ENCODE measurements at regions not wholly inside any gene's neighbourhood (a gene's known extent, or its start where the extent isn't known, plus 50 kb on each side); places are given as distances from the start of the nearest gene placed in this dataset.
"Not testable (repeated sequence)": the region's sequence is repeated elsewhere in the genome, so short reads cannot be mapped to it uniquely, and the experiment has no call there.

DNA sequence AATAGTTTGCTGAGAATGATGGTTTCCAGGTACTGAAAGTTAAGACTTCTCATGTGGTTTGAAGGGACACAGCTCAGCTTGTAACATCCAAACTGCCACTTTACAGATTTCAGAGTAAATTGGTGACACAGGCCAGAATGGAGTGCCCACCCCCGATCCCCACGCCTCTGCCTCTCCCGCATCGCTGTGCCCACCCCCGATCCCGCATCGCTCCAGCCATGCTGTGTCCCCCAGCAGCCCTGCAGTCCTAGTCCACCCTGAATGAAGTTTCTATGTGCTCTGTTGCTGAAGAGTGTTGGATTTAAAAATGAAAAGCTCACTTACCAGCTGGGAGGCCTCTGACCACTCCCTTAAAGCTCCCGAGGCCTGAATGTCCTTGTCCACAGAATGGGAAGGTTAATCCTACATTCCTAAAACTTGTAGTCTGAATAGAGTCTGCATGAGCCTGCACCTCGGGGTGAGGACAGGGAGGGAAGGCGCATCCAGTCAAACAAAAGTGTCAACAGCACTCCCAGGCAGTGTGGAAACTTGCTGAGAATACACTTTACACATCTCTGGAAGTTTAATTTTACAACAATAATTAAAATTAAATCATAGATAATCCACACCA, 176.4 kb upstream of the ID2 start:
- no peak for DNase-seq

DNA sequence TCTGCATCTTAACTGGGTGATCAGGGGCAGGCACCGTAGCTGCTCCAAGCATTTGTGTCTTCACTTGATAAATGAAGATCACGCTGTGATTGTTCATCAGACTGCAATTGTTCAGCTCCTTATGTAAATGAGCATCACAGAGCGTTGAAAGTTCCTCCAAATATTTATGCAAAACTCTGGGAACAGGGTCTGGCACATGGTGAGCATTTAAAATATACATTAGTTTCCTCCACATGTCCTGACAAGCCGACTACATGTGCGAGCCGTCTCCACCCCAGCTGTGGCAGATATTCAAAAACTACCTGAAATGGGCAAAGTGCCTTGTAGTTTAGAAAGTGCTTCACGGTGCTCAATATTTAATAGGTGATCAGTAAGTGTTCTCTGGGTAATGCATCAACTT, 175.1 kb upstream of the ID2 start:
- no peak for DNase-seq

DNA sequence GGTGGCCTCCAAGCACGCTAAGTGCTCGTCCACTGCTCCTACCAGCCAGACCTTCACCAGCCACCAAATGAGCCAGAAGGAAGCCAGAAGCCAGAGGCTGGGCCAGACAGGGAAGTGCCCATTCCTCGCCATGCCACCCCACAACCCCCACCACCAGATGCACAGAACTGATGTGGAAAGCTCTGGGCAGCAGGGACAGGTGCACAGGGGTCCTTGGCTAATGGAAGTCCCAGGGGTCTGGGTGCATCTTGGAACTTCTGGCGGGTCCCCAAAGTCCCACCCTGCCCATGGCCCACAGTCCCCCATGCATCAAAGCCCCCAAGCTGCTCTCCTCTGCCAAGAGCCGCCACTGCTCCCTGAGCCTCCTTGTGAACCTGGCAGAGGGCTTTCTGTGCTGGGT, 173.1 kb upstream of the ID2 start:
- no peak for DNase-seq

DNA sequence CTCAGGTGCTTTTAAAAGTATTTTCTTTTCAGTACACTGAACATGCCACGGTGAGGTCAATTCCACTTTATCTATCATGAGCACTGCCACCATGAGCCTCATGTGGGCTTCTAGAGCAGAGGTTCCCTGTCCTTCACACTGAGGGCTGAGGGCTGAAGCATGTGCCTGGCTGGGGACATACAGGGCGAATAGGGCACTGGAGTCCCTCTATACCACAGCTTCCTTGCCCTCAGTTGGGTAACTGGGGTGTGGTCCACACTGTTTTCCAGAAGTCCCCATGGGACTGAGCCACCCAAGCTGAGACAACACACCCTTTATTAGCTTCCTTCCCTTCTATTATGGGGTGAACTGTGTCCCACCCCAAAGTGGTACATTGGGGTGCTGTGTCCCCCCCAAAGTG, 172.2 kb upstream of the ID2 start:
- DNase-seq: no peak

DNA sequence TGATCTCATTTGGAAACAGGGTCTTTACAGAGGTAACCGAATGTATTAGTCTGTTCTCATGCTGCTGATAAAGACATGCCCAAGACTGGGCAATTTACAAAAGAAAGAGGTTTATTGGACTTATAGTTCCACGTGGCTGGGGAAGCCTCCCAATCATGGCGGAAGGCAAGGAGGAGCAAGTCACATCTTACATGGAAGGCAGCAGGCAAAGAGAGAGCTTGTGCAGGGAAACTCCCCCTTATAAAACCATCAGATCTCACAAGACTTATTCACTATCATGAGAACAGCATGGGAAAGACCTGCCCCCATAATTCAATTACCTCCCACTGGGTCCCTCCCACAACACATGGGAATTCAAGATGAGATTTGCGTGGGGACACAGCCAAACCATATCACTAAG, 171.8 kb upstream of the ID2 start:
- DNase-seq: not testable (repeated sequence)

DNA sequence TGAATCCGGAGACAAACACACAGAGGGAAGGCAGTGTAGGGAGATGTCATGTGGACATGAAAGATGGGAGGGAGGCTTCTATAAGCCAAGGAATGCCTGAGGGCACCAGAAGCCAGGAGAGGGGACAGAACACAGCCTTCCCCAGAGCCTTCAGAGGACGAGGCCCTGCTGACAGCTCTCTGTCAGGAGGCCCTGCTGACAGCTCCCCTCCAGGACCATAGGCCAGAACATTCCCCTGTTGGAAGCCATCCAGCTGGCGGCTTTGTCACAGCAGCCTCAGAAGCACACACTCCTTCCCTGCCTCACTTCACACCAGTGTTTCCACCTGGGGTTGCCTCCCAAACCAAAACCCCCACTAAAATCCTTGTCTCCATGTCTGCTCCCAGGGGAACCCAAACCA, 171.3 kb upstream of the ID2 start:
- DNase-seq: no peak

DNA sequence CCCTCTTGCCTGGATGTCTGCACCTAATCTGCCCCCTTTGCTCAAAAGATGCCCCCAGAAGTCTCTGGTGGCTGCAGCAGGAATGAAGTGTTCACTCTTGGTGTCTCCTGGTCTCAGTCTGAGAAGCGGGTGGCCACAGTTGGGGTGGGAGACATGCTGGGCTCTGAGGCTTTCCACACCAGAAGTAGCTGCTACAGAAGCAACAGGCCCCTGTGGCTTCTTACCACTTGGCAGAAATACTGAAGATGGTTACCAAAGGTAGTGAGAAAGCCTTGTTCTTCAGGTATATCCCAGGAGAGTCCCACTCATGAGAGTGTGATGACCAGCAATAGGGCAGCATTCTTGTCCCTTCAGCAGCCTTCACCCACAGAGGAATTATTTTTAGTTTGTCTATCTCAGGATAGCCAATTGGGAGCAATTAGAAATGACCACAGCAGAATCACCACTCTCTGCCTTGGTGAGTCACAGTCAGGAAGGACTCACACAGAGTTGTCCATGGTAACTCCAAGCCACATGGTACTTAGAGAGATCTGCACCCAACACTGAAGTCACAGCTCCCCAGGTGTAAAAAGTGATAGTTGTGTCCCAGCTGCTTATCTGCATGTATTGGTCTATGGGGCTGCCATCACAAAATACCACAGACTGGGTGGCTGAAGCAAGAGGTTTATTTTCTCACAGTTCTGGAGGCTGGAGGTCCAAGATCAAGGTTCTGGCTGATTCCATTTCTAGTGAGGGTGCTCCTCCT, 169.8 kb upstream of the ID2 start:
- no peak for DNase-seq

DNA sequence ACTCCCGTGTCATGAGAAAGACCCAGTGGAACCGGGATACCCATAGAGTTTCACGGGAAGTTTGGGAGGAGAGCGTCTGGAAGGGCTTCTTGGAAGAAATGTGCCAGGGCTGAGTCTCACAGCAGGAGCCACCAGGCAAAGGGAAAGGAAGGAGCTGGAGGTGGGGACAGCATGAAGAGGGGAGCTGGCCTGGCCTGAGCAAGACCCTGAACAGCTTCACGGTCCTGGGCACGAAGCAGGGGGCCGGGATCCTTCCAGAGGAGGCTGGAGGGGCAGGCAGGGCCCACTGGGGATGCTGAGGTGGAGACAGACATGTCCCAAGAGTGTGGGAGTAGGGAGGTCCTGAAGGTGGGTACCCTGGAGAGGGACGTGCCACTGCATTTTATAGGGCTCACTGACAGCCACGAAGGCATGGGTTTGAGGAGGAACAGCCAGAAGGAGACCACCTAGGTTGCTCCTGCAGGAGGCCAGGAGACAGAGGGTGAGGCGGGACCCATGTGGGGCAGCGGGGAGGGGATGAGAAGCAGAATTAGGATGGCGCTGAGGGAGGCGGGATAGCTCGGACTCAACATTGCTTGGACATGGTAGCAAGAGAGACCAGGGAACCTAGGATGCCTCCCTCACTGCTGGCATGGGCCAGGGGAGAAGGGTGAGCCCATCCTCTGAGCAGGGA, 168.1 kb upstream of the ID2 start:
- DNase-seq: no peak

DNA sequence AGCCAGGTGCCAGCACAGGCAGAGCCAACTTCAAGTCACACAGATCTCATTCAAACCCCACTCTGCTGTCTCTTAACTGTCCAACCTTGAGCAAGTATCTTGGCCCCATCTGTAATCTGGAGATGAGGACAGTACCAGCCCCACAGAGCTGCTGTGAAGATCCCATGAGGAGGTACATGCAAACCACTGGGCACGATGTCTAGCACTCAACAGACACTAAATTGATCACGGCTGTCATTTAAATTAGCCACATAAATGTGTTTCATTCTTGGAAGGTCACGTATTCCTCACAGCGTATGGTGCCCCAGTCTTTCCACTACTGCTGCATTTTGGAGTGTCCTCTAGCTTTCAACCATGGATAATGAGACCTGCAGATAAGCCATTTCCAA, 167.6 kb upstream of the ID2 start:
- no peak for DNase-seq

DNA sequence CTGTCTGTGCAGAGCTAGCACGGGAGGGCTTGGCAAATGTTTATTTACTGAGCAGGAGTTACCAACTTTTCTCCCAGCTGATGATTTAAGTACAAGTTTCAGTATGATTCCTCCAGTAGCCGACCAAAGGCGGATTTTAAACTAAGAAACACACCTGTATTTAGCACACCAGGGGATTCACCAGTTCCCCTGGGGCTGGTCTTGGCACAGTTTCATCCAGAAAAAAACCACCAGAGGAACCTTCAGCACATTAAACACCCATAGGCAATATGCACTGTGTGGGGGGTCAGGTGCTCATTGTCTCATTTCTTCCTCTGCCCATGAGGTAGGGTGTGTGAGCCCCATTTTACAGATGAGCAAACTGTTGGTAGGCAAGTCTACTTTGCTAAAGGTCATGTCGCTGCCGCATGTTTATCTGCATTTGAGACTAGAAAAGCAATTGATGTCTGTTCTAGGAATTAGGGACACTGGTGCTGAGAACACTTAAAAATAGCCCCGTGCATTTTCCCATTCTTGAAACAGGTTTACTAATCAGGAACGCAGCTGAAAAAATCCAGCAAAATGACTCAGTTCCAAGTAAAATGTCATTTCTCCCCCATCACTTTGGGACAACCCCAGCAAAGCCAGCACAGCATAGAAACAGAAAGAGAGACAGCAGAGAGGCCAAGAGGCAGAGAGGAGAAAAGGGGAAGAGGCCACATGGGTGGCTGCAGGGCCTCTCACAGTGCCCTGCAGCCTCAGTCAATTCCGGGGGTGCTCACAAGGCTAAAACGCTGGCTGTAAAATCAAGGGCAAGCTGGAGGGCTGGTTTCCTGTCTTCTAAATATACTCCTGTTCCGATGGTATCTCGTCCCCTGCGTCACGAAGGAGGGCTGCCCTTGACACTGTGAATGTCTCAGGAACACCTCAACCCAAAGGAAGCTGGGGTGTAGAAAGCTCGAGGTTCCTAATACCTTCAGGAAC, 166.8 kb upstream of the ID2 start:
- DNase-seq: peak; percentile 61

DNA sequence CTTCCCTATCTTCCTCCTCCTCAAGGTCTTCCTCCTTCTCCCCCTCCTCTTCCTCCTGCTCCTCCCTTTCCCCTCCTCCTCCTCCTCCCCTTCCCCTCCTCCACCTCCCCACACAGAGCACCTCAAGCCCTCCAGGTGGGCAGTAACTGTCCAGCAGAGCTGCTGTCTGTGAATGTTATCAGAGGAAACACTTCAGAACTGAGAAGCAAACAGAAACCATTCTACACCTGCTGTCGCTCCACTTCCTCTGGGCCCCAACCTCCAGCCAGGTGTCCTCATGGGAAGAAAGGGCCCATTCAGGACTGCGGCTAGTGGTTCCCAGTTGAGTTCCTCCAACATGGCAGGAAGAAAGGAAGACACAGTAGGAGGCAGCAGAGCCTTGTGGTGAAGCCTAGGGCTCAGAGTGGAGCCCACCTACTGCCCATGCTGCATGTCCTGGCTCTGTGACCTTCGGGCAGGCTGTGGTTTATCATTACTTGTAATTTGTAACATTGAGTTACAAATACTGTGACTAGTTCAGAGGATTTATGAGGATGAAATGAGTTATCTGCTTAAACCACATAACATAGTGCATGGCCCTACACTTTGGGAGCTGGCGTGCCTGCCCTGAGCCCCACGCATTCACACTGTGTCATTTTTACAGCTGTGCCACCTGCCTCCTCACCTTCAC, 165.9 kb upstream of the ID2 start:
- DNase-seq: no peak

DNA sequence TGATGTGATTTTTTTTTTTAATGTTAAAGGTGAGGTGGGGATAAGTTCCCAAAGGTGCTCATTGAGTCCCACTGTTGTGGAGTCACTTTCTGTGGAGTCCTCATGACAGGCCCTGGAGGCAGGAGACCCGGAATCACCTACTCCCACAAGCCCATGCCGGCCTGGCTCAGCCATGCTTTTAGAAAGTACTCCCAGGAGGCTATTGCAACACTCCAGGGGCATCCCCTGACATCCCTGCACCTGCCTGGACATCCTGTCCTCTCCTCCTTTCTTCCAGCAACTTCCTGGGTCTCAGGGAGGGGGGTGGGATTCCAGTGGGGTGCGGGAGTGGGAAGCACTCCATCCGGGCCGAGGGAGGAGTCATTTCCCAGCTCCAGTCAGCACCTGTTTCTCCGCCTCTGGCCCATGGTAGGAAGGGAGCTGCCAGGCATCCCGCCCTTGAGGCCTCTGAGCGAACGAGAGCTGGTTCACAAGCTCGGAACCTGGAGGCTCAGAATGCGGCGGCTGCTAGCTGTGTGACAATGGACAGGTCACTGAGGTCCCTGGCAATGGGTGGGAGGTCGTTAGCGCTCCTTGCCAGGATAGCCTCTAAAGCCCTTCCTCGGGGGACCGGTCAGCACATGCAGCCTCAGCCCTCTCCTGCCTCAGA, 163.9 kb upstream of the ID2 start:
- DNase-seq: no peak

DNA sequence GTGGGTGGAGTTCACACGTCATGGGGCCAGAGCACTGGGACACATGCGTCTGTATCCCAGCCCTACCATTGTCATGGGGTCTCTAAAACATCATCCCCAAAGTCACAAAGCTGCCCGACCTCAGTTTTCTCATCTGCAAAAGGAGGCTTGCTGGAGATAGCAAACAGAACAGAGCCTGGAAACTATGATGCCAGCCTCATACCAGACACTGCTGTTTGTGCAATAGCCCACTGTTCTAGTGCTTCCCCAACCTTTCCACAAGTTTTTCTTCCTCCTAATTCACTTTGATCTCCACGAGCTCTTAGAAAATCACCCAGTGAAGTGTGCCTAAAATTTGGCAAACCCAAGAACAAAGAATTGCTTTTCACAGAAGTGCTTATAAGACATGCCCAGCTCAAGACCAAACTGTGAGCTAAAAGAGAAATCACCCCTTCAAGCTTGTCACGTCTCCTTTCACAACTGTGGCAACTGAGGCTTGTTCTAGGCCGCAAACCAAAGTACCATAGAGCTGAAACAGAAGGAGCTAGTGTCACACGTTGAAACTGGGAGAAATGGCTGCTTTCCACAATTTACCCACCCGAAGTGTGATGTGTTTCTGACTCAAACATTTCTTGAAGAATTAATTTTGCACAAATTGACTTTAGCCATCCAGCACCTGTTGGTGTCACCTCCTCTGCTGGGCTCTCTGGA, 162.7 kb upstream of the ID2 start:
- no peak for DNase-seq

DNA sequence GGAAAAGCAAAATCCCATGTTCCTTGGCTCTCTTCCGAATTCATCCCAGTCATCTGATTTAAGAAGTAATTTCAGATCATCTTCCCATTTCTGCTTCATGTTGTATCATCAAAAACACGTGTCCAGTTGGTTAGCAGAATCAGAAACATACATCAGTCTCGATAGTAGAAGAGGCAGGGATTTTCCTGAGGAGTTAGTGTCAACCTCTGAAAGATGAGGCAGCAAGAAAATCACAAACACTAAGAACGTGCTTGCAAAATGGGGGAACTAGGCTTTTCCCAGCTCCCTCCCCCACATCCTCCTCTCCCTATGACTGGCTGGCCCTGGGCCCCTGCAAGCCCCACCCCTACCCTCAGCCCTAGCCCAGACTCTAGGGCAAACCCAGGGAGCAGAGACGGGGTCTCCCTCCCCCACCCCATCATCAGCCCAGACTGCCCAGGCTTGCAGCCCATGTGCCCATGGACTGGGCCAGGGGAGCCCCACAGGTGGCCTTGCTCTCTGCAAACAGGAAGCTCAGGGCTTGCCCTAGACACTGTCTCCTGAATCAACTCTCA, 161.0 kb upstream of the ID2 start:
- no peak for DNase-seq

DNA sequence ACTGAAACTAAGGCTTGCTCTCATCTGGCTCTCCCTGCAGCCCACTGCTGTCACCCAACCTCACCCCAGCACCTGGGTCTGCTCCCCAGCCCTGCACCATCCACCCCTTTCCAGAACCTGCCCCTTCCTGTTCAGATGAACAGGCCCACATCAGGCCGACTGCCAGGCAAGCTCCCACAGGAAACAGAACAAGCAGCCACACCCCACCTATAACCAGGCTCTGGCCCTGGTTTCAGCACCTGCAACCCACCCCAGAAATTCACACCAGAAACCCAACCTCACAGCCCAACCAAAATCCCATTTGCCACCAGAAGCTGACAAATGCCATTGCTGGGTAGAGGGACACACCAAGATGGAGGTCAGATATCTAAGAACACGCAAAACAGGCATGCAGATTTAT, 159.2 kb upstream of the ID2 start:
- no peak for DNase-seq

DNA sequence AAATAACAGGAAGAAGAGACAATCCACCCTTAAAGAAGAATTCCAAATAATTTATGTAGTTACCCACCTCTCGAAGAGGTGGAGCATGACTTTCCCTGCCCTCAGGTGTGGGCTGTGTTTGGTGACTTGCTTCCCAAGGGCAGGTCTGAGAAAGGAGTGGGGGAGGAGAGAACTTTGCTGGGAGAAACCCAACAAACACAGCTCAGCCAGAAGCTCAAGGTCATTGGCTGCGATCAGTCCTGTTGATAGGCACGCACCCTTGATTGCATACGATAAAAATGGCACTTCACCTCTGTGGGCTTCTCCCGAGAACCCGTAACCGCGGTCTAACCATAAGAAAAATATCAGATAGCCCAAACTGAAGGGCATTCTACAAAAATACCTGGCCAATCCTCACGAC, 157.5 kb upstream of the ID2 start:
- no peak for DNase-seq

DNA sequence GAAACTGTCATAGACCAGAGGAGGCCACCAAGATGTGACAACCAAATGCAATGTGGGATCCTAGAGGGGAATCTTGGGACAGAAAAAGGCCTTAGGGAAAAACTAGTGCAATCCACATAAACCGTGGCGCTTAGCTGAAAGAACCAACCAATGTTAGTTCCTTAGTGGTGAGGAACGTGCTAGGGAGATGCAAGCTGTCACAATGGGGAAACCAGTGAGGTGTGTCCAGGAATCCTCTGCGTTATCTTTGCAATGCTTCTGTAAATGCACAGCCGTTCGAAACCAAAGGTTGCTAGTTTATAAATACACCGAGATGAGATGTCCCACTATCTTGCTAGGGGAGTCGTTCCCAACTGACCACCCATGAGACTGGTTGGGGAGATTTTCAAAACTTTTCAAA, 157.0 kb upstream of the ID2 start:
- no peak for DNase-seq

DNA sequence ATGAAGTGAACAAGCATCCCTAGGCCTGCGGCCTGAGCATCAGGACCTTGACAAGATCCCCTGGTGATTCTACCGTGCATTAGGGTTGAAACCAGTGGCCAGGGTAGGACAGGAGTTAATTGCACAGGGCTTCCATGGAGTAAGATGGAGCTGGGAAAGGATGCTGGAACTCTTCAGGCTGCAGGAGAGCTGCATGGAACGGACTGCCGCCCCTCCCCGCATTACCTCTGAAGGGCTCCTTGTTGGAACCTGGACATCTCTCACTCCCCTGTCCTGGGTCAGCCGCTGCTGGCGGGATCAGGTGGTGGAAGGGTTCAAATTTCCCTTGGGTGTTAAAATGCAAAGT, 156.6 kb upstream of the ID2 start:
- no peak for DNase-seq

DNA sequence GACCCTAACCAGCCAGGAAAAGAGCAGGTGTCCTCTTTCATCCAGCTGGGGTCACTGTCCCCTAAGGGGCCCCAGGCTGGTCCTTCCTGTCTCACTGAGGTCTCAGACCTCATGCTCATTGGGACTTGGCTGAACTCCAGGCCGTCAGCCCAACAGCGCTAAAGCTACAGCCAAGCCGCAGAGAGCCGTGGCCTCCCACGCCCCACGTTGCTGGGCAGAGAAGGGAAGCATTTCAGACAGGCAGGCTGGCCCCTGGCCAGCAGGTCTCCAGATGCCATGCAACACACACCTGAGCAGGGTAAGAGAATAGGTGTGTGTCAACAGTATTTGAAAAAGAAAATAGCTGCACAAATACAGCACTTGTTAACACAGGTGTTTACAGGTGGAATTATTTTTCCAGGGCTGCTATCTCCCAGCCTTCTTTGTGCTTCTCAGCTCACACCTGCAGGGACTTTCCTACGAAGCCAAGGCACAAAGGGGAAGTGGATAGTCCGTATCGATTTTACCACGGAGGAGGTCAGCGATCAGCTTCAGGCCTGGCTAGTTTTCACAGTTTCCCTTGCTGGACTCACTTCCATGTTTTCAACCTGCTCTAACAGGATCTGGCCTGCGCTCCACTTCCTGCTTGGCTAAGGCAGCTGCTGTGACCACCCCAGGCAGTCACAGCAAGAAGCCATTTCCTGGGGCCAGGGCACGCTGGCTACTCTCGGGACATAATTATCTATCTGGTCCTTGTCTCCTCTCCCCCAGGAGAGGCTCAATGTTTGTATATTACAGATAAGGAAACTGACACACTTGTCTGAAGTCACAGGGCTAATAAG, 156.1 kb upstream of the ID2 start:
- peak; percentile 64 for DNase-seq

DNA sequence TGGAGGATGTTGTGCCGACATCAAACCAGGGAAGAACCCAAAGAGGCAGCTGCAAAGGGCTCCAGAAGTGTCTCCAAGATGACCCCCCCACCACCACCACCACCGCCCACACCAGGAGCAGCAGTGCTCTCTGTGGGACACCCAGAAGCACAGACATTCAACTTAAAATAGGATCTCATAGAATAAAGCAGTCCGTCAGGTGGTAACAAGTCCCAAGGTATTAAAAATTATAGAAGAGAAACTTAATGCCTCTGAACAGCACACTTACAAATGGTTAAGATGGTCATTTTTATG, 155.5 kb upstream of the ID2 start:
- DNase-seq: no peak

DNA sequence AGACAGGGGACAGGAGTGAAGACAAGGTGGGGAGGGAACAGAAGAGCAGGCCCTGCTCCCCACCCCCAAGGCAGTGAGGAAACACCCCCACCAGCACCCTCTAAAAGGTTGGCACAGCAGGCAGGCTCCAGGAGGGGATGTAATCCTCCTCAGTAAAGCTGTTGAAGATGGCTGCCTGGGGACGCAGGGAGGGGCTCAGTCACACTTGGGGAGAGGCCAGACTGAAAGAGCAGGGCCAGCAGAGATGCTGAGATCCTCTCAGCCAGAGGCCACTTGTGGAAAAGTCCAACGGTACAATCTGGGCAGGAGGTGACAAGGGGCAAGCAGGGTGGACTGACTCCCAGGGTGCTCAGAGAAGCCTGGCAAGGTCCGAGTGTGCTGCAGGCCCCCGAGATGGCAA, 154.8 kb upstream of the ID2 start:
- DNase-seq: no peak
